Stimulated activated memory B cell treated with anti-CD40 and anti-IgM and Interleukin-4, amounts not matched to agents 10 μg/mL and 1 μg/mL and 100 μg/mL, for 72 hours (primary cell): ENCODE measurements at regions not wholly inside any gene's neighbourhood (a gene's known extent, or its start where the extent isn't known, plus 50 kb on each side); places are given as distances from the start of the nearest gene placed in this dataset.
"Not testable (repeated sequence)": the region's sequence is repeated elsewhere in the genome, so short reads cannot be mapped to it uniquely, and the experiment has no call there.

Source experiments
- ATAC-seq: fragments of 150-1000 bp; cut with Tn5 transposase; 2 replicates; pipeline ENCODE4 v1.10.0; 2021
- H3K27ac Mint-ChIP-seq: one replicate; pipeline ENCODE4 v1.8.0; 2022; ENCODE audit warnings: mild to moderate bottlenecking, mixed read lengths
- H3K27me3 Mint-ChIP-seq: one replicate; pipeline ENCODE4 v1.8.0; 2022; ENCODE audit warnings: mixed read lengths
- H3K36me3 Mint-ChIP-seq: one replicate; pipeline ENCODE4 v1.8.0; 2022; ENCODE audit warnings: mixed read lengths
- H3K4me1 Mint-ChIP-seq: one replicate; pipeline ENCODE4 v1.8.0; 2022; ENCODE audit warnings: mixed read lengths
- H3K4me3 Mint-ChIP-seq: one replicate; pipeline ENCODE4 v1.8.0; 2022; ENCODE audit warnings: mild to moderate bottlenecking, moderate library complexity, mixed read lengths
- H3K9me3 Mint-ChIP-seq: one replicate; pipeline ENCODE4 v1.8.0; 2022; ENCODE audit warnings: mixed read lengths

- ATAC-seq, H3K4me1 Mint-ChIP-seq, H3K4me3 Mint-ChIP-seq, H3K27me3 Mint-ChIP-seq, H3K9me3 Mint-ChIP-seq, H3K36me3 Mint-ChIP-seq, H3K27ac Mint-ChIP-seq: not testable (repeated sequence)
These were observed 800.0 kb downstream of the TENT5A start for GRCh38 chr6:80952479-80952878.

- no peaks in the 10 kb centered on the region for H3K9me3 Mint-ChIP-seq
- H3K4me3 Mint-ChIP-seq: no peak overlapping the region
- no peak overlapping the region for H3K27ac Mint-ChIP-seq
- no peaks in the 10 kb centered on the region for H3K36me3 Mint-ChIP-seq
- no peaks in the 10 kb centered on the region for H3K4me1 Mint-ChIP-seq
- no peak for ATAC-seq
- no peaks in the 10 kb centered on the region for H3K27me3 Mint-ChIP-seq
These were observed 806.1 kb downstream of the TENT5A start for GRCh38 chr6:80946402-80946801.

GRCh38 chr6:80942911-80943310 lies 809.6 kb downstream of the TENT5A start:
- no peaks in the 10 kb centered on the region for H3K36me3 Mint-ChIP-seq
- H3K4me3 Mint-ChIP-seq: no peak overlapping the region
- H3K4me1 Mint-ChIP-seq: no peaks in the 10 kb centered on the region
- ATAC-seq: no peak
- H3K27me3 Mint-ChIP-seq: no peaks in the 10 kb centered on the region
- peaks cover 4% of the 10 kb centered on the region for H3K9me3 Mint-ChIP-seq
- no peak overlapping the region for H3K27ac Mint-ChIP-seq

DNA sequence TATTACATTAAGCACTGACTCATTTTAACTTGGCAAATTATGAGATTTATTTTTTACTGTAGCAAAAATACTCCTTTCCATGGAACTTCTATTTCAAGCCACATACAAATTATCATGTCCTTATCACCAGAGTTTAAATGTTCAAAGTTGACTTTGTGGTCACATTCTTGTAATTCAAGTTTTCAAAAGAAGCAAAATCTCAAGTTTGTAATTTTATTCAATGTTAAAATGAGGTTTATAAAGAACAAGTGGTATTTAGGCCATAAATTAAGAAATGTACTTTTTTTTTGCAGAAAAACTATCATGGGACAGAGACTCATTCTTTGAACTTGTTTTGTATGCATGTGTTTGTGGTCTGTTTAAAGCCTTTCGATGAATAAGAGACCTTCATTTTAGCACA lies 811.5 kb downstream of the TENT5A start:
- Mint-ChIP-seq H3K27ac (no peak overlapping the region), H3K9me3 (peaks cover 6% of the 10 kb centered on the region), H3K36me3 (no peaks in the 10 kb centered on the region), H3K4me3 (no peak overlapping the region), H3K4me1 (no peaks in the 10 kb centered on the region), H3K27me3 (no peaks in the 10 kb centered on the region)
- no peak for ATAC-seq

GRCh38 chr6:80940571-80940970 lies 811.9 kb downstream of the TENT5A start:
- peaks cover 6% of the 10 kb centered on the region for H3K9me3 Mint-ChIP-seq
- no peaks in the 10 kb centered on the region for H3K27me3 Mint-ChIP-seq
- no peaks in the 10 kb centered on the region for H3K4me1 Mint-ChIP-seq
- no peak overlapping the region for H3K4me3 Mint-ChIP-seq
- H3K27ac Mint-ChIP-seq: no peak overlapping the region
- H3K36me3 Mint-ChIP-seq: no peaks in the 10 kb centered on the region
- no peak for ATAC-seq

DNA sequence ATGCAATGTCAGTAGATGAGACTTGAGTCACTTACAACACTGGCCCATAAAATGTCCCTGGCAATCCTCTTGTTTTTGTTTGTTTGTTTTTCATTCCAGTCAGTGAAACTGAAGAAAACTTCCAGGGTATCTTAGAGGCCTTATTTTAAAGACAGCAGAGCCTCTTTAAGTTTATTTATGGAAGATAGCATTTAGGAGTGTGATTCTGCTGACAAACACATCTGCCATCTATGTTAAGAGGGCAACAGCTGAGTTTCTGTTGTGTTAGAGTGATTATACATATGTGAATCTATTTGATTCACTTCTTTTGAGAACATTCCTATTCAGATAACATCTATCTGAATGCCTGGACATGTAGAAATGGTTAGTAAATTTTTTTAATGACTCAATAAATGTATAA lies 812.6 kb downstream of the TENT5A start:
- no peak for ATAC-seq
- Mint-ChIP-seq H3K9me3 (peaks cover 8% of the 10 kb centered on the region), H3K27ac (no peak overlapping the region)

DNA sequence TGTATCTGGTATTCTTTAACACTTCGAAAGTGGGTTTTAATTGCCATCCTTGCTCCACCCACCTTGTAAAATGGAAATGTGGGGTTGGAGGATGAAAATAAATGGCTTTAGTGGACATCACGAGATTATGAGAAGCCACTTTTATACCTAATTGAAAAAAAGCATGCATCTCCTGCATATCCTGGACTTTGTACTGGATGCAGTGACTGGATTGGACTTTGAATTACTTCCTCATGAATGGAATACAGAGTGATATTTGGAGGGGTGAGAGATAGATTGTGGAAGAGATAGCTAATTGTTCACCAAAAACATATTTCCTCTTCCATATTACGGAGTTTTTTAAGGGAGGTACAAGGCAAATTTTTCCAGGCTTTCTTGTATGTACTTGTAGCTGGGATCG lies 813.0 kb downstream of the TENT5A start:
- H3K4me1 Mint-ChIP-seq: no peaks in the 10 kb centered on the region
- no peaks in the 10 kb centered on the region for H3K36me3 Mint-ChIP-seq
- H3K9me3 Mint-ChIP-seq: peaks cover 11% of the 10 kb centered on the region
- no peaks in the 10 kb centered on the region for H3K27me3 Mint-ChIP-seq
- no peak for ATAC-seq
- H3K27ac Mint-ChIP-seq: no peak overlapping the region
- no peak overlapping the region for H3K4me3 Mint-ChIP-seq

More for the DNA sequence above, 812.6 kb downstream of the TENT5A start:
- H3K4me1 Mint-ChIP-seq: no peaks in the 10 kb centered on the region
- H3K36me3 Mint-ChIP-seq: no peaks in the 10 kb centered on the region
- no peaks in the 10 kb centered on the region for H3K27me3 Mint-ChIP-seq
- H3K4me3 Mint-ChIP-seq: no peak overlapping the region

DNA sequence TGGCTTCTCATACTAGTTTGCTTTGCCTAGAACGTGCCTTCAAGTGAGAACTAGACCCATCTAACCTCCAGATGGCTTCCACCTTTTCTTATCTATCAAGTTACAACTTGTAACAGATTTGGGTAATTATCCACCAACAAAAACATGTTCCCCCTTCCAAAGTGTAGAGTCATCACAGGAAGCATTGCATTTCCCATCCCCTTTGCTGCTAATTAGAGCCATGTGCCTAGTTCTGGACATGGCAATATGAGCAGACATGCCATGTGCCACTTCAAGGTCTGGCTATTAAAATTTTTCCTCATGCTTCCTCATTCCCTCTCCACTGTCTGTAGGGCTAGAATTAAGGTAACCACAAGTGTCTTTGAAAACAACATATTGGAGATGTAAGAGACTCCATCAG lies 814.4 kb downstream of the TENT5A start:
- Mint-ChIP-seq H3K9me3 (peaks cover 14% of the 10 kb centered on the region), H3K27me3 (no peaks in the 10 kb centered on the region), H3K27ac (no peak overlapping the region), H3K36me3 (no peaks in the 10 kb centered on the region), H3K4me3 (no peak overlapping the region), H3K4me1 (no peaks in the 10 kb centered on the region)
- no peak for ATAC-seq

DNA sequence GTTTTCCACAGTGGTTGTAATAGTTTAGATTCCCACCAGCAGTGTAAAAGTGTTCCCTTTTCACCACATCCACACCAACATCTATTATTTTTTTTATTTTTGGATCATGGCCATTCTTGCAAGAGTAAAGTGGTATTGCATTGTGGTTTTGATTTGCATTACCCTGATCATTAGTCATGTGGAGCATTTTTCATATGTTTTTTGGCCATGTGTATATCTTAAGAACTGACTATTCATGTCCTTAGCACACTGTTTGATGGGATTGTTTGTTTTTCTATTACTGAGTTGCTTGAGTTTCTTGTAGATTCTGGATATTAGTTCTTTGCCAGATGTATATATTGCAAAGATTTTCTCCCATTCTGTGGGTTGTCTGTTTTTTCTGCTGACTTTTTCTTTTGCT lies 820.1 kb downstream of the TENT5A start:
- Mint-ChIP-seq H3K9me3 (peaks cover 8% of the 10 kb centered on the region), H3K36me3 (no peaks in the 10 kb centered on the region), H3K4me3 (no peak overlapping the region), H3K27me3 (no peaks in the 10 kb centered on the region), H3K27ac (no peak overlapping the region), H3K4me1 (no peaks in the 10 kb centered on the region)
- no peak for ATAC-seq

- no peaks in the 10 kb centered on the region for H3K36me3 Mint-ChIP-seq
- no peak overlapping the region for H3K27ac Mint-ChIP-seq
- H3K9me3 Mint-ChIP-seq: peaks cover 11% of the 10 kb centered on the region
- no peaks in the 10 kb centered on the region for H3K4me1 Mint-ChIP-seq
- no peak for ATAC-seq
- no peaks in the 10 kb centered on the region for H3K27me3 Mint-ChIP-seq
- H3K4me3 Mint-ChIP-seq: no peak overlapping the region
These were observed 822.1 kb downstream of the TENT5A start for GRCh38 chr6:80930376-80930775.

DNA sequence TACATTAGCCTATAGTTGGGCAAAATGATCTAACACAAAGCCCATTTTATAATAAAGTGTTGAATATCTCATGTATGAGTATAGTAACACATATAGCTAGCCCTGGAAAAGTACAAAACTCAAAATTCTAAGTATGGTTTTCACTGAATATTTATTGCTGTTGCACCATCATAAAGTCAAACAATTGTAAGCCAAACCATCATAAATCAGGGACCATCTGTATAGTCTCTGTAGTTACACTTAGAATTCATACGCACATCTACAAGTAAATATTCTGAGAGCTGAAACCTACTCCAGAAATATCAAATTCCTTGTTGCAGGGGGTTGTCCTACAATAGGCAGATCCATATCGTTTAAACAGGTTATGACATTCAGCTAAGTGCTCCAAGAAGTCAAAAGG lies 817.3 kb downstream of the BCKDHB start:
- H3K36me3 Mint-ChIP-seq: no peaks in the 10 kb centered on the region
- peaks cover 5% of the 10 kb centered on the region for H3K9me3 Mint-ChIP-seq
- ATAC-seq: no peak
- no peak overlapping the region for H3K27ac Mint-ChIP-seq
- H3K4me3 Mint-ChIP-seq: no peak overlapping the region
- H3K27me3 Mint-ChIP-seq: no peaks in the 10 kb centered on the region
- H3K4me1 Mint-ChIP-seq: no peaks in the 10 kb centered on the region

GRCh38 chr6:80922916-80923455 lies 816.5 kb downstream of the BCKDHB start:
- no peak for ATAC-seq
- Mint-ChIP-seq H3K4me1 (no peaks in the 10 kb centered on the region), H3K36me3 (no peaks in the 10 kb centered on the region), H3K27me3 (no peaks in the 10 kb centered on the region), H3K4me3 (no peak overlapping the region), H3K9me3 (peaks cover 5% of the 10 kb centered on the region), H3K27ac (no peak overlapping the region)

- no peak for ATAC-seq
- Mint-ChIP-seq H3K9me3 (peaks cover 4% of the 10 kb centered on the region), H3K36me3 (no peaks in the 10 kb centered on the region), H3K4me1 (no peaks in the 10 kb centered on the region), H3K27me3 (no peaks in the 10 kb centered on the region), H3K27ac (no peak overlapping the region), H3K4me3 (no peak overlapping the region)
These were observed 815.5 kb downstream of the BCKDHB start for GRCh38 chr6:80921861-80922460.

- no peak for ATAC-seq
- Mint-ChIP-seq H3K4me3 (no peak overlapping the region), H3K27ac (no peak overlapping the region), H3K36me3 (no peaks in the 10 kb centered on the region), H3K9me3 (no peaks in the 10 kb centered on the region), H3K4me1 (no peaks in the 10 kb centered on the region), H3K27me3 (no peaks in the 10 kb centered on the region)
These were observed 801.4 kb downstream of the BCKDHB start for GRCh38 chr6:80907831-80908230.

DNA sequence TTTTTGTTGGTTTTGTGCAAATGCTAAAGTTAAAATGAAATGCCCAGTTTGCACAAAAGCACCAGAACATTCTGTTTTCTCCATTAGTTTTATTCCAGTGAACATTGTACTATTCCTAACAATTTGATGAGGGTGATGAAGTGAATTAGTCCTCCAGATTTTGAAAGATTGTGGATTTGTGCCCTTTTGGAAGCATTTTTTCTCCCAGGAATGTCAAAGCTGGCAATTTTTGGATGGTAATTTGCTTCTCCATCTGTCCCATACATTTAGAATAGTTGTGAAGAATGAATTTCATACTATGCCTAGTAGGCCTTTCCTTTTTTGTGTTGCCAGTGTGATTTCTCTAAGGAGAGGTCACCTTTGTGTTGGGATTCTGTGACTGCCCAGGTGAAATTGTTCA lies 797.2 kb downstream of the BCKDHB start:
- Mint-ChIP-seq H3K27me3 (no peaks in the 10 kb centered on the region), H3K36me3 (no peaks in the 10 kb centered on the region), H3K4me1 (no peaks in the 10 kb centered on the region), H3K9me3 (peaks cover 6% of the 10 kb centered on the region), H3K4me3 (no peak overlapping the region), H3K27ac (no peak overlapping the region)
- ATAC-seq: no peak

- ATAC-seq: no peak
- Mint-ChIP-seq H3K36me3 (no peaks in the 10 kb centered on the region), H3K4me3 (no peak overlapping the region), H3K4me1 (no peaks in the 10 kb centered on the region), H3K27me3 (no peaks in the 10 kb centered on the region), H3K27ac (no peak overlapping the region), H3K9me3 (peaks cover 2% of the 10 kb centered on the region)
These were observed 780.0 kb downstream of the BCKDHB start for GRCh38 chr6:80886475-80886874.

DNA sequence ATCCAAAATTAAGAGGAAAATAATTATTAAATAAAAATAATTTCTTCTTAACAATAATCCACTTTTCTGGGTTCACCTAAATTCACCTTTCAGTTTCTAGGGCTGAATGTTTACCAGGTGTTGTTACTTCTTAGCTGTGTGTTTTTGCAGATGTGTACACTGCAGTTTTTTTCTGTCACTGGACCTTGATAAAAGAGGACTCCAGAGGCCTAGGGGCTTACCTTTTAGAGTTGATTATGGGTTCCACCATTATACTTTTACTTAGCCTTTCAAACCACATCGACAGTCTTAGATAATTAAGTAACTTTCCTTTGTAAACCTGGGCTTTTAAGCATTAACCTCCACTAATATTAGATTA lies 766.5 kb downstream of the BCKDHB start:
- no peak for ATAC-seq
- H3K36me3 Mint-ChIP-seq: no peaks in the 10 kb centered on the region
- H3K27ac Mint-ChIP-seq: no peak overlapping the region
- H3K4me1 Mint-ChIP-seq: no peaks in the 10 kb centered on the region
- peaks cover 12% of the 10 kb centered on the region for H3K9me3 Mint-ChIP-seq
- no peaks in the 10 kb centered on the region for H3K27me3 Mint-ChIP-seq
- no peak overlapping the region for H3K4me3 Mint-ChIP-seq
